Activated CD8-positive, alpha-beta memory T cell treated with anti-CD3 and anti-CD28 coated beads for 4 hours (primary cell): ENCODE measurements at regions not wholly inside any gene's neighbourhood (a gene's known extent, or its start where the extent isn't known, plus 50 kb on each side); places are given as distances from the start of the nearest gene placed in this dataset.
"Not testable (repeated sequence)": the region's sequence is repeated elsewhere in the genome, so short reads cannot be mapped to it uniquely, and the experiment has no call there.

ENCODE experiments used
- DNase-seq, 2 donors: peaks; one replicate each; pipeline ENCODE4 v3.0.0-alpha.2; 2020; ENCODE audit warnings: low read depth in 2 of 2

DNA sequence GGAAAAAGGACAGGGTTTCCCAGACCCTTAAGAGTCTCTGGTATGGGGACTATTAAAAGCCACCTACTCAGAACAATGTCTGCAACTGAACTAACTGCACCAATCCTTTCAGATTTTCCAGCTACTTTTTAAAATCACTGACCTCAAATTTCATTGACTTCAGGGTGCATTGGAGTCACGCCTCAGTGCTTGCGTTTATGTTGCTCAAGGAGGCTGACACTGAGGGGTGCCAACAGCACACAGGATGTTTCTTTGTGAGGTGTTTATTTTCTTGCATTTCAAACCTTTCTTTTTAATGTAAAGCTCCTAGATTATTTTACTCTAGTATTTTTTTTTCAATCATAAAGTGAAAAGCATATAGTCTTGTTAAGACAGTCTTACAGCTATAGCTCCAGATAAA lies 402.0 kb upstream of the SLC35B3 start:
- no peak for DNase-seq

DNA sequence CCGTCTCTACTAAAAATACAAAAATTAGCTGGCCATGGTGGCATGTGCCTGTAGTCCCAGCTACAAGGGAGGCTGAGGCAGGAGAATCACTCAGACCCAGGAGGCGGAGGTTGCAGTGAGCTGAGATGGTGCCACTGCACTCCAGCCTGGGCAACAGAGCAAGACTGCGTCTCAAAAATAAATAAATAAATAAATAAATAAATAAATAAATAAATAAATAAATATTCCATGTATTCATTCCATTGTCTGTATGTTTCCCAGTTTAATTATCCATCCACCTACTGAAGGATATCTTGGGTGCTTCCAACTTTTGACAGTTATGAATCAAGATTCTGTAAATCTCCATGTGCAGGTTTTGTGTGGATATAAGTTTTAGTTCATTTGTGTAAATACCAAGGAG lies 397.4 kb upstream of the SLC35B3 start:
- not testable (repeated sequence) for DNase-seq

DNA sequence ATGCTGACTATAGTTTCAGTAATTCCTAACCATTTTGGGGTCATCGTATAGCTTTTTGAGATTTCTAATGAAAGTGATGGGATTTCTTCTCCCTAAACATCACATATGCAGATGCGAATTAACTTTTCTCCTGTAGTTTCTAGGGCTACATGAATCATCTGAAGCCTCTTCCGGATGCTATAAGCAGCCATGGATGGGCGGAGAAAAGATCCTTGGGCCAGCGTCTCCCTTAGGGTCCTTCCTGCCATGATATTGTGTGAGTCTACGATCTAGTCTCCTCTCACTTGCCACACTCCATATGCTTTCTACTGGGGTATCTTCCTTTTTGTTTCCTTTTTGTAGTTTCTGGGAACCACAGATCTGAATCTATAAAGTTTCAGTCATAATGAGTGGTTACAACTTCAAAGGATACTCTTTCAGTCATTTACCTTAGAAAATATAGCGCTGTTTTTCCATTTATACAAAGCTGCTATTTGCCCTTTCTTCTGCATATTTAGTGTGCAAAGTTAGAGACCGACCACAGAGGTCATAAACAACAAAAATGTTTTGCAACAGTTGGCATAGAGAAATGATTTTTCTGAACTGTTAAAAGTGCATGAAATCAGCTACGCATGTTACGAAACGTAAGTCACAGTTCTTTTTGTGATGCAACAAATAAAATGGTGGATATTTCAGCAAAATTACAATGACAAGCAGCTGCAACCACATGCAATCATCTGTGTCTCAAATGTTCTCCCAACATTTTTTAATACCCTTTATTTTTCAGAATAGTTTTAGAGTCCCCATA lies 396.2 kb upstream of the SLC35B3 start:
- DNase-seq: no peak

GRCh38 chr6:8830794-8831193 lies 395.4 kb upstream of the SLC35B3 start:
- DNase-seq: no peak

DNA sequence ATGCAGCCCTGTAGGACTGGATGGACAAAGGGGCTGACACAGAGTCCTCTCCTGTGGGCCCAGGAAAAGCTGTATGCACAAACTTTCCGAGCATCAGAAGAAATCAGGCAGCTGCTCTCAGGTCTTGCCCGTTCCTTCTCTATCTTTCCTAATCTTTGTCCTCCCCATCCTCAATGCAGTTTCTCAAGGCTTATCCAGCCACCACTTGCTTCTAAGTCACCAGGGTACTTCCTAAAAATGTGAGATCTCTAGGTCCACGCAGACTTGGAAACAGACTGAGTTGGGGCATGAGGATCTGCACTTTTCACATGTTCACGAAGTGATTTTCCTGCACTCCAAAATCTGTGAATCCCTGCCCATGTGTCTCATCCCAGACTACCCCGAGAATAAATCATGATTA lies 394.5 kb upstream of the SLC35B3 start:
- DNase-seq: no peak

- DNase-seq: no peak
Measured at GRCh38 chr6:8829296-8829695, 394.0 kb upstream of the SLC35B3 start.

- DNase-seq: no peak
Measured at GRCh38 chr6:8828376-8828775, 393.0 kb upstream of the SLC35B3 start.

DNA sequence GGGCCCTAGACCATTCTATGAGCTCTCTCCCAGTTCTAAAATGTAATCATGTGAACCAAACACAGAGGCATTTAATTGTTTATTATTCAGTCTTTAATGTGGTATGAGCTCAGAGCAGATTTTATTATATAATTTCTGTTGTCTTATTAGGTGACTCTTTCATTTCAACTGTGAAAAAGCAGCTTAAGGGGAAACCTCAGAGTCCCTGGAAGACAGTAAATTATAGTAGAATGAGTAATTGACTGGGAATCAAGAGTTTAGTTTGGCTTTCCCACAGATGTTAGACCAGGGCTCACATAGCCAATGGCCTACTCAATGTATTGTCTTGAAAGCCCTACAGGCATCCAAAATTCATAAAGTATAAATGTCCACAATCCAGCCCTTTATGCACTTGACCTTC lies 390.4 kb upstream of the SLC35B3 start:
- DNase-seq: no peak

DNA sequence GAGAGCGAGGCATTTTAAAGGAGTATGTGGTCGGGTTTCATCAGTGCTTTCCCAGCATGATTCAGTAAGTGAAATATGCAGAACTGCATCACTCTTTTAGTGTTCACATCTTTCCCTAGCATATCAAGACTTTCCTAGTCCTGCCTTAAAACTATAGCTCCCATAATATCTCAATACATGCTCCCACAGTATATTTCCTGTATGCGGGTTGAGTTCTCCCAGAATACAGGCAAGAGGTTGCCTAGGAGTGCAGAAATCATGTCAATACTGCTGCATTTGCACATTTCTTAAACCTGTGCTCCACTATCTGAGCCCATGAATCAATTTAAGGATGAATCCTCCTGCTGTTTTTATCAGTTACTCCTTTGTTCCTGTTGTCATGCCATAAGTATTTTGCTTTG lies 386.6 kb upstream of the SLC35B3 start:
- DNase-seq: no peak

DNA sequence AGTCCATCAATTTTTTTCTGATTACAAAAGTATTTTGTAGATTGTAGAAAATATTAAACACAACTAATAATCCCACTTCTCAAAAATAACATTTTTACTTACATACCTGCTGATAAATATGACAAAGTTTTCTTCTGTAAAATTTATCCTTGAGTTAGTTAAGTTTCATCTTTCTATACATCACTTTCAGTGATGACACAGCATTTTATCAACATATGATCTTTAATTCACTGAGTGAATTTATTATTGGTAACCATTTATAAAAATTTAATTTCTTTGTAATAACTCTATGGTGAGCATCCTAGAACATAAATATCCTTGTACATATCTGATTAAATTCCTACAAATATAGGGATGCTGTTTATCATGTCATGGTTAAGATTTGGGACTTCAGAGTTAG lies 385.0 kb upstream of the SLC35B3 start:
- DNase-seq: no peak

DNA sequence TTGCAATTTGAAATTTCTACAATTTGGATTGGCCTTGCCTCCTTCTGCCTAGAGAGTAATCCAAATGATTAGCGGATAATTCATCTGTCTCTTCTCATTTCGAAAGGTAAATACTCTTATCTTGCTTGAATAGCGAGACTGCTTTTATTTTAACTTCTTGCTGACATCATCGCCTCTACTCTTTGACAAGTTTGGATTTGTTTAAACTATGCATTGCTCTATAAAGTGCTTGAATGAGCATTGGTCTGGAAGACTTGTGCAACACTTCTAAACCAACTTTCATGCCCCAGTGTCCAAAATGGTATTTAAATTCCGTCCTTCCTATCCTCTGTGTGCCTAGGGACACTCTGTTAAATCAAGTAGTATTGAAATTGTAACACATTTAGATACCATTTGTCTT lies 384.1 kb upstream of the SLC35B3 start:
- DNase-seq: no peak

DNA sequence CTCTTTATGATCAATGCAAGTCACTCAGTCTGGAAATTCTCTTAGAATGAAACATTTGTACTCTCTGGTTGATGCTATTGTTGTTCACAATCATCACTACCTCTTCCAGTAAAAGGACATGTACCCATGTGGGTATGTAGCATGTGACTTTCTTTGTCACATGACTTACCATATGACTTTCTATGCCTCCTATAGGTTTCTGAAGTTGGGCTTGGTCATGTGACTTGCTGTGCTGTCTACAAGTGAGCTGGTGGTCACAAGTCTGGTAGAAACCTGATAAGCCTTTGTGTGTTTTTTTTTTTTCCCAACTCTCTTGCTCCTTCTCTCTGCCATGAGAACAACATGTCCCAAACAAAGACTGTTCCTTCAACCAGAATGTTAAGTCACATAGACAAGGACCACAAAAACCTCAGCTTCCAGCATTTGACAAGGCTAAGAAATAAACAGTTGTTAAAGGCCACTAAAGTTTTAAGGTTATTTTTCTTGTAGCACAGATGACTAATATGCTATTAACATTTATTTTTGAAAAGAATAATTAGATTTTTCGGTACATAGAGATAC lies 379.2 kb upstream of the SLC35B3 start:
- no peak for DNase-seq

DNA sequence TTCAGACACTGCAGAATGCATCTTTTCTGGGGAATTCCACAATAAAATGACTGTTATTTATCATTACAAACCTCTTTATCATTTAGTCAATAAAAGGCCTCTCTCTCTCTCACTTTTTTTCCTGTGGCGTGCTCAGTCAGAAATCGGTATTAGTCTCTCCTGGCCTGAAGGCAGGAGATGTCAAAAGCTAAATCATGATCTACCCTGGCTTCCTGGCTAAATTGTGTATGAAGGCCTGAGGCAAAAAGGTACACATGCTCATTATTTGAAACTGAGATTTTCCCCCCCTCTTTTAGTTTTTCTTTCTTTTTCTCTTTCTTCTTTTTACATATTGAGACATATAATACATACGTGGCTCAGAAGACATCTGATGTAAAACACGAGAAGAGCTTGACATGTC lies 375.0 kb upstream of the SLC35B3 start:
- DNase-seq: no peak

DNA sequence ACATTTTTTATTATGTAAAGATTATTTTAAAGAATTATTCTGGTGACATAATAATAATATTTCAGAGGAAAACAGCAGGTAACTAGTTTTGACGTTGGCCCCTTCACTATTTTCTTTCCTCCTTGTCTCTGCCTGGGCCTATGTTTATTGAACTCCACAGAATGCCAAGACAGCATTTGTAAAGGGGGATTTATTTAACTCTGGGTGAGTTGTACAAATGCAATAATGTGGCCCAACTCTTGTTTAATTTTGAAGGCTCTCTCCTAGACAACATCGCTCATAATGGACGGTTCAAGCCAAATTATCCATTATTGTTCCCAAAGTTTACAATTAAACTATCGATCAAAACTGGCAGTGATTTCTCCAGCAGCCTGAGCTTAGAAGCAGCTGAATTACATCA lies 374.3 kb upstream of the SLC35B3 start:
- DNase-seq: no peak

DNA sequence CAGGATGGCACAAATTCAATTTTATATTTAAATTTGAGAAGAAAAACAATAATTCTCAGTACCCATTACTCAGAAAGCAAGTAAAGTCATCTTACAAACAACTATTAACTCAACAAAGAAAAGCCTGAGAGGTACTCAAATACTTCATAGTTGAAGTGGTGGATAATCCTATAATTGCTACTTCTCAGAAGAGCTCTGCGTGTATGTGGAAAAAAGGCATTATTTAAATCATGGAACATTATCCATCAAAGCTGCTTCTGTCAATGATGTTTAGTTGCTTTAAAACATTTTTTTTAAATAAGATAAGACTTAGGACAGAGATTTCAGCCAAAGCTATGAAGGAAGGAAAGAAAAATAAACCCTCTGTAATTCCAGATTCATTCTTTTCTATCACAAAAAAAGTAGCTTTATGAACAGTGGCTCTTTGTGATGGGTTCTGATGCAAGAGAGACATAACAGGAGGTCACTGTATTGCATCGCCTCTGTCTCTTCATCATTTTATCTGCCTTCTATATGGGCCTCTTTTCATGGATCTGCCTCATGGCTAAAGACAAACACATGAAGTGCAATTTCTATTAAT lies 367.9 kb upstream of the SLC35B3 start:
- no peak for DNase-seq

GRCh38 chr6:8802397-8802796 lies 367.1 kb upstream of the SLC35B3 start:
- not testable (repeated sequence) for DNase-seq

DNA sequence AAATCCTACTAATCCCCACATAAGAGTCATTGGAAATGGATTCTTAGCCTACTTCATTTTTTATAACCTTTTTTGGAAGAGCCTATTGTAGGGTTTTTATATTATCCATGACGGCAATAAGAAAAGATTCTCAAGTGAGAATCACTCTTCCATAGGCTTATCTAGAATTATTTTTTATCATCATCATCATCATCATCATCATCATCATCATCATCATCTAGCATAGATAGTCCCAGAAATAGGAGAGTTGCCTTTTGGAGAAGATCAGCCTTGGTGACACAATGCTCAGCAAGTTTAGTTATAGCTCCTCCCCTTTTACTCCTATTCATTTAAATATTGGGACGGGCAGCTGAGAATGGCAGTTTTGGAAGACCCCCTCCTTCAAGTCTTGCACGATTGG lies 359.1 kb upstream of the SLC35B3 start:
- no peak for DNase-seq

DNA sequence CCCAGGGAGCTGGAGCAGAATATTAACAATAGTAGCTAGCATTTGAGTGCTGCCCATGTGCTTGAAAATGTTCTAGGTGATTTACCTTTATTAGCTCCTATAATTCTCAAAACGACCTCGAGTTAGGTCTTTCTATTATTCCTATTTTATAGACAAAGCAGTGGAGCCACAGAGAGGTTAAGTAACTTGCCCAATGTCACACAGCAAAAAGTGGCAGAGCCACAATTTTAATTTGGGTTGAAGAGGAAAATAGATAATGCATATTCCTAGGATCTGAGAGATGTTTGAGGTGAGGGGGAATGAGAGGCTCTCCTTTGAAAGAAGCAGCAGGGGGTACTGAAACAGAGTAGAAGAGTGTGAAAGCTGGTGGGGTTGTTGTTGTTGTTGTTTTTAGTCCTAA lies 354.5 kb upstream of the SLC35B3 start:
- no peak for DNase-seq

GRCh38 chr6:8785223-8785622 lies 349.9 kb upstream of the SLC35B3 start:
- no peak for DNase-seq

DNA sequence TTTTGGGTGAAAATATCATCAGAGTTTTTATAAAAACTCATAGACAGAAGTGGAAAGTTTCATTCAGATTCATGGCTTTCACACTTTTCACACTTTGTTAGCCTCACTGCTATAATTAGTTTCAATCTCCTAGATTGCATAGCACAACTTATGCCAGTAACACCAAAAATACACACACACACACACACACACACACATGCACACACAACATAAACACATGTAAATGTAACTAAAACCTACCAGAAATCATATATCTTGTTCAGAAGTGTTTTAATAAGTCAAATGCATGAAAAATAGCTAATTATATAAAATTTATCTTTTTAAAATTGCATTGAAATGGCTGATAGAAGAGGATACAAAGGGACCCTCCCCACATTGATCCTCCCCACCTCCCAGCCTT lies 347.8 kb upstream of the SLC35B3 start:
- no peak for DNase-seq

DNA sequence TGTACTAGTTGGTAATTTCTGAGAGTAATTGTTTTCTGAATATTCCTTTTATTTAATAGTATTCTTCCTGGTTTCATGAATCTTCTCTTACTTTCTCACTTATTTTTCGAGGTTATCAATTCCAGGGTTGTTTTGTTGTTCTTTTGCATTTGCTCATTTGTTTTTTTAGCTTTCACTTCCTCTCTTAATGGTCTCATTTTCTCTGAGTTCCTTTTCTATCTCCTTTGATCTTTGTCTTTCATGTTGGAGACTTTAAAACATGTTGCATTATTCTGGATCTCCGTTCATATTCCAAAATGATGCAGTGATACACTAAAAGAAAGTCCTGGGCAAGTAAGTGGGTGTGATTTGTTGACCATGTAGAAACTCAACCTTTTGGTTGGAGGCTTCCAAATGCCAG lies 345.3 kb upstream of the SLC35B3 start:
- no peak for DNase-seq

DNA sequence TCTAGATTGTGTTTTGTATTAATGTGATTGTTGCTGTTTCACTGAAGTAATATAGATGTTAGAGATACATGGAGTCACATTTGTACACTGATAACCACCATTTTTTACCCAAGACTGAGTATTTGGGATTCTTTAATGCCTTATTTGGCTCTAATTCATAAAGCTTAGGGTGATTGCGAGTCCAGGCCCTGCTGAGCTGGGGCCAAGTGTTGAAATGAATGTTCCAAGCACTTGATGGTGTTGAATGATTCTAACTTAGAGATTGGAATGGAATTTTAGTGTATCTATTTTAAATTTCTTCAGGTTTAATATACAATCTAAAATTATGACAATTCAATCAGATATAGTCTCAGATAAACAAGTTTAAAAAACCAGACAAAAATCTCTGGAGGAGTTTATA lies 329.4 kb upstream of the SLC35B3 start:
- DNase-seq: no peak

GRCh38 chr6:8760951-8761350 lies 325.6 kb upstream of the SLC35B3 start:
- DNase-seq: no peak

GRCh38 chr6:8758412-8758811 lies 323.1 kb upstream of the SLC35B3 start:
- no peak for DNase-seq
